Non-pigmented ciliary epithelial cell (primary cell): ENCODE measurements at regions not wholly inside any gene's neighbourhood (a gene's known extent, or its start where the extent isn't known, plus 50 kb on each side); places are given as distances from the start of the nearest gene placed in this dataset.
"Not testable (repeated sequence)": the region's sequence is repeated elsewhere in the genome, so short reads cannot be mapped to it uniquely, and the experiment has no call there.

Source experiments
- DNase-seq: peaks from one replicate; pipeline ENCODE4 v3.0.0-alpha.2; 2010; ENCODE audit warnings: low read depth

- DNase-seq: no peak
Measured at GRCh38 chr4:98828801-98829200, 100.1 kb downstream of the EIF4E start.

- no peak for DNase-seq
Measured at GRCh38 chr4:98827661-98828060, 101.3 kb downstream of the EIF4E start.

GRCh38 chr4:98822144-98822543, 106.8 kb downstream of the EIF4E start:
- no peak for DNase-seq

- not testable (repeated sequence) for DNase-seq
Measured at GRCh38 chr4:98818116-98818515, 110.8 kb downstream of the EIF4E start.

- DNase-seq: no peak
Measured at GRCh38 chr4:98816816-98817215, 112.1 kb downstream of the EIF4E start.

- DNase-seq: no peak
Measured at GRCh38 chr4:98816386-98816785, 112.5 kb downstream of the EIF4E start.

GRCh38 chr4:98804403-98804802, 124.5 kb downstream of the EIF4E start:
- no peak for DNase-seq

- DNase-seq: no peak
Measured at GRCh38 chr4:98803251-98803650, 125.7 kb downstream of the EIF4E start.

- no peak for DNase-seq
Measured at GRCh38 chr4:98802770-98803198, 126.1 kb downstream of the EIF4E start.

GRCh38 chr4:98801259-98801725, 127.6 kb downstream of the EIF4E start:
- DNase-seq: no peak

GRCh38 chr4:98796991-98797390, 131.9 kb downstream of the EIF4E start:
- DNase-seq: no peak

- DNase-seq: peak; percentile 48
Measured at GRCh38 chr4:98794565-98795205, 134.2 kb downstream of the EIF4E start.

GRCh38 chr4:98793658-98794057, 135.2 kb upstream of the TSPAN5 start:
- DNase-seq: no peak

- DNase-seq: no peak
Measured at GRCh38 chr4:98786866-98787265, 128.5 kb upstream of the TSPAN5 start.

- no peak for DNase-seq
Measured at GRCh38 chr4:98784947-98785706, 126.7 kb upstream of the TSPAN5 start.

- DNase-seq: no peak
Measured at GRCh38 chr4:98781641-98782357, 123.4 kb upstream of the TSPAN5 start.

- no peak for DNase-seq
Measured at GRCh38 chr4:98780926-98781325, 122.5 kb upstream of the TSPAN5 start.

- DNase-seq: no peak
Measured at GRCh38 chr4:98779088-98779487, 120.7 kb upstream of the TSPAN5 start.

- DNase-seq: peak; percentile 65
Measured at GRCh38 chr4:98778206-98778605, 119.8 kb upstream of the TSPAN5 start.

GRCh38 chr4:98775672-98776071, 117.3 kb upstream of the TSPAN5 start:
- DNase-seq: no peak

- no peak for DNase-seq
Measured at GRCh38 chr4:98773638-98774037, 115.2 kb upstream of the TSPAN5 start.

- no peak for DNase-seq
Measured at GRCh38 chr4:98771959-98772632, 113.7 kb upstream of the TSPAN5 start.
